DMS53 (cell line): ENCODE measurements at regions not wholly inside any gene's neighbourhood (a gene's known extent, or its start where the extent isn't known, plus 50 kb on each side); places are given as distances from the start of the nearest gene placed in this dataset.
A peak's percentile ranks its signal among the peaks of the same experiment; 100 is the strongest.
"Not testable (repeated sequence)": the region's sequence is repeated elsewhere in the genome, so short reads cannot be mapped to it uniquely, and the experiment has no call there.

Source experiments
- DNase-seq: peaks from one replicate; lab custom pipeline; 2025; lab: John Stamatoyannopoulos, UW

- DNase-seq, result no peak
Measured at GRCh38 chr11:26896719-26897118, 97.2 kb upstream of the FIBIN start.

DNA sequence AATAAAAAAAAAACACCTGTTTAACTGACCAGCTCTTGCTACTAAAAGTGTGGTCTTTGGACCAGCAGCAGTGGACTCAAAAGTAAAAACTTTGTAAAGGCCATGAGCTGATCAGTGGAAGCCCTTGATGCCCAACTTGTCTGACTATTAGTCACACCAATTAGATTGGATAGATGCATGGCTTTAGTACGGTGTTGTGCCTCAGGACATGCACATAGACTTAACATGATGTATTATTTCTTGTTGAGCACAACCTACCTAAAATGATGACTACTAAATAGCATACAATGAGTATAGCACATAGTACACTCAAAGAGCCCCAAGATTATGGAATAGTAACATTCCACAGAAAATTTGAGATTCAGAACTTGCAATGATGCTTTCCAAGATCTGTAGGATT is 95.1 kb upstream of the FIBIN start:
- DNase-seq, result no peak

- no peak for DNase-seq
Measured at GRCh38 chr11:26901162-26901561, 92.8 kb upstream of the FIBIN start.

GRCh38 chr11:26904132-26904531 is 89.8 kb upstream of the FIBIN start:
- no peak for DNase-seq

- no peak for DNase-seq
Measured at GRCh38 chr11:26904801-26905200, 89.1 kb upstream of the FIBIN start.

- no peak for DNase-seq
Measured at GRCh38 chr11:26905368-26905767, 88.5 kb upstream of the FIBIN start.

GRCh38 chr11:26909515-26909914 is 84.4 kb upstream of the FIBIN start:
- DNase-seq, result no peak

- no peak for DNase-seq
Measured at GRCh38 chr11:26909991-26910591, 83.8 kb upstream of the FIBIN start.

DNA sequence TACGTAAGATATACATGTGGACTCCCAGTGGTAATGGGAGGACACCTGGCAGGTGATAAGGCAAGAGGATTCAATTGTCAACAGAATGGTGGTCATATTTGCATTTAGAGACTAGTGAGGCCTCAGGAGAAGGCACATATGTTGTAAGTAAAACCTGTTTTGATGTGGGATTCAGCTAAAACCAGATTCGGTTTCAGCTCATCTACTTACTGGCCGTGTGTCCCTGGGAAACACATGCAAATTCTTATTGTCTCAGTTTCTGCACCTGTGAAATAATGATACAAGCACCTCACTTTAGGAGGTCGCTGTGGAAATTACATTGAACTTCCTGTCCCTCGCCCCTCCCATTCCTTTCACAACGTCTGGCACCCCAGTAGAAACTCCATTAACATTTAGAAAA is 78.9 kb upstream of the FIBIN start:
- no peak for DNase-seq

DNA sequence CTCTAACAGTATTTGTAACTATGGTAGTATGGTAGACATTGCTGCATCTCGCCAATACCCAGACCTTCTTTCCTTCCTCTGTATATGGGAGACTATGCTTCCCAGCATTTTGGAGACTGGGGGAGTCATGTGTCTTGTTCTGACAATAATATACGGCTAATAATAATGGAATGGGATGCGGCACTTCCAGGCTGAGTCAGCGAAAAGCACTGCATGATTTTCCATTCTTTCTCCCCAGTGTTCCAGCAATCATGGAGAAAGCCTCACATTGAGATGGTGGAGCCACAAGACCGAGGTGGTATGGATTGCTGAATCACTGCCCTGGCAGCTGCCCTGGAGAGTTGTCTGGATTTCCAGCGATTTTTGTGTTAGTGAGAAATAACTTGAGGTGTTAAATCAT is 77.1 kb upstream of the FIBIN start:
- no peak for DNase-seq

GRCh38 chr11:26928582-26928981 is 65.3 kb upstream of the FIBIN start:
- no peak for DNase-seq

- DNase-seq, result no peak
Measured at GRCh38 chr11:26929806-26930517, 64.0 kb upstream of the FIBIN start.

GRCh38 chr11:26930518-26931247 is 63.2 kb upstream of the FIBIN start:
- DNase-seq, result peak; percentile 29

DNA sequence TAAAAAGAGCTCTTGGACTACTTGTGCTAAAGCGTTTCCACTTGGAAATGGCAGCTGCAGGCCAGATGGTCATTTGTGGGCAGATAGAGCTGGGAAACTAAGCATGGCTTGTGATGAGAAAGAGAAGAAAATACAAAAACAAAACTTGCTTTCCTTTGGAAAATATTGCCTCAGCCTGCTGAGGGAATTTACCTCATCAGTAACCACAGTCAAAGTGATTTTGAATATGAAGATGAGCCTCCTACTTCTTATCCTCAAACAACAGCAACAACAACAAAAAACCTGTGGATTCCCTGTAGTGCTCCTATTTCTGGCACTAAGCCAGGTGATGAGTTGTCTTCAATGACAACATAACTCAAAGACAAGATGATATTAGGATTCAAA is 62.7 kb upstream of the FIBIN start:
- DNase-seq, result peak; percentile 37

GRCh38 chr11:26931881-26932280 is 62.0 kb upstream of the FIBIN start:
- DNase-seq, result no peak

- DNase-seq, result no peak
Measured at GRCh38 chr11:26936109-26936508, 57.8 kb upstream of the FIBIN start.

DNA sequence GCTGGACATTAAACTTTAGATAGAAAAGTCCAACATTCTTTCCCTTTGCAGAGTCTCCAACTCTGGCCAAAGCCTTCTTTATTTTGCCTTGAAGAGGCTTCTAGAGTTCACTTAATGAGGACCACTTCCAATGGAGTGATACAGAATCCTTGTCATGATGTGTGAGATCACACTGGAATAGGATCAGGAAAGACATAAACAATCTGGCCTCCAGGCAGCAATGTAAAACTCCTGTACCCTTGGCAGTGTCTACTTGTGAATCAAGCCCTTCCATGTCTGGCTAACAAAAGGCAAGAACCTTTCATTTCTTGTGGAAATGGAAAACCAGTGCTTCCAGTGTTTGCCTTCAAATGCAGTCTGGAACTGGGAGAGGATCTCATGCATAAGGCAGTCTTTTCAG is 56.5 kb upstream of the FIBIN start:
- DNase-seq, result no peak

DNA sequence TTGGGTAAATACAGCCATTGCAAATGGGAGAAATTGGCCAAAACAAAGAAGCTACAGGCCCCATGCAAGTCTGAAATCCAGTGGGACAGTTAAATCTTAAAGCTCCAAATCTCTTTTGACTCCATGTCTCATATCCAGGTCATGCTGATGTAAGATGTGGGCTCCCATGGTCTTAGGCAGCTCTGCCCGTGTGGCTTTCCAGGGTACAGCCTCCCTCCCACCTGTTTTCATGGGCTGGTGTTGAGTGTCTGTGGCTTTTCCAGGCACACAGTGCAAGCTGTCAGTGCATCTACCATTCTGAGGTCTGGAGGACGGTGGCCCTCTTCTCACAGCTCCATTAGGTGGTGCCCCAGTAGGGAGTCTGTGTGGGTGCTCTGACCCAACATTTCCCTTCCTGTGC is 53.4 kb upstream of the FIBIN start:
- DNase-seq, result not testable (repeated sequence)

- no peak for DNase-seq
Measured at GRCh38 chr11:26942356-26942755, 51.6 kb upstream of the FIBIN start.

DNA sequence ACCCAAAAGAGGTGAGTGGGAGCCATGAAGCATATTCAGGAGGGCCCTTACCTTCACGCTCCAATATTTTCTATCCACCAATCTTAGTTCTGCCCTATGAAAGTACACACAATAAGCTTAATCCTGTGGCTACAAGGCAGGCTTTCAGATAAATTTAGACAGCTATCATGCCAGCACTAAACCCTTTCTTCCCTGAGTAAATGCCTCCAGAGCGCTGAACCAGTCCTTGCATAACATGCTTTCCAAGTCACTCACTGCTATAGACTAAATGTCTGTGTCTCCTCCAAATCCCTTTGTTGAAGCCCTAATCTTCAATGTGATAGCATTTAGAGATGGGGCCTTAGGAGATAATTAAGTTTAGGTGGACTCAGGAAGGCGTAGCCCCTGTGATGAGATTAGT is 50.3 kb upstream of the FIBIN start:
- DNase-seq, result no peak
